Stimulated activated CD8-positive, alpha-beta memory T cell treated with anti-CD3 and anti-CD28 coated beads, Interleukin-15, amount 100 ng/mL, for 1 hour (primary cell): ENCODE measurements at regions not wholly inside any gene's neighbourhood (a gene's known extent, or its start where the extent isn't known, plus 50 kb on each side); places are given as distances from the start of the nearest gene placed in this dataset.
"Not testable (repeated sequence)": the region's sequence is repeated elsewhere in the genome, so short reads cannot be mapped to it uniquely, and the experiment has no call there.

Source experiments
- DNase-seq: peaks from one replicate; pipeline ENCODE4 v3.0.0-alpha.2; 2020; ENCODE audit warnings: low read depth

GRCh38 chr12:124706363-124706762 is 139.0 kb upstream of the NCOR2 start:
- DNase-seq, result no peak

DNA sequence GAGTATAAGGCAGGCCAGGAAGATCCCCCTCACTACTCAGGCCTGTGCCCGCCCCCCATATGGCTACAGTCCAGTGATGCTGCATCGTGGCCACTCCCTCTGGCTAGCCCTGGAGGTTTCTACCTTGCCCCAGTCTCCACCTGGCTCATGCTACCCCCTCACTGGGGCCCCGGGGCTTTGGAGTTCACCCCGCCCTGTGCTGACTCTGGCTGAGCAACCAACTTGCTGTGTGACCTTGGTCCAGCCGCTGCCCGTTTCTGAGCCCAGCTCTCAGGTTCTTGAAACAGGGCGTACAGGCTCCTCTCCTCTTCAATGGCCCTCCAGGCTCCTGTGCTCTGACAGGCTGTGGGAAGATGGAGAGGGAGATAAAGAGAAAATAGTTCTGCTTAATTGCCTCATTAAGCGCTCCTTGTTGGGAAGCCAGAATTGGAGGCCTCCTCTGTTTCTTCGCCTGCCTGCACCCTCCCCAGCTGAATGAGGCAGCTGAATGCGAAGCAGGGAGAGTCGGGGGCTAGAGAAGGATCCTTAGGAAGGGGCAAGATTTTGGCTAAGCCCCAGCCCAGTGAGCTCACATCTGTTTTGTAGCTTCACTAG is 138.2 kb upstream of the NCOR2 start:
- DNase-seq, result no peak

- no peak for DNase-seq
Observed at GRCh38 chr12:124704619-124705018, 137.2 kb upstream of the NCOR2 start.

DNA sequence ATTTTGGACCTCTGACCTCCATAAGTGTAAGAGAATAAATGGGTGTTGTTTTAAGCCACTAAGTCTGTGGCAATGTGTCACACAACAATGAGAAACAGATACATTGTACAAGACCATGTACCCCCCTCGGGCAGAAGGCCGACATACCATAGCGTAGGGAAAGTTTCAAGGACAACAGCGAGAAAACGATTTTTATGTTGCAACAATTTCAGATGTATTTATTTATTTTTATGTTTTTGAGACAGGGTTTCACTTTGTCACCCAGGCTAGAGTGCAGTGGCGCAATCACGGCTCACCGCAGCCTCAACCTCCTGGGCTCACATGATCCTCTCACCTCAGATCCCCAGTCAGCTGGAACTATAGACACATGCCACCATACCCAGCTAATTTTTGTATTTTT is 136.4 kb upstream of the NCOR2 start:
- no peak for DNase-seq

GRCh38 chr12:124702736-124703135 is 135.3 kb upstream of the NCOR2 start:
- DNase-seq, result no peak

DNA sequence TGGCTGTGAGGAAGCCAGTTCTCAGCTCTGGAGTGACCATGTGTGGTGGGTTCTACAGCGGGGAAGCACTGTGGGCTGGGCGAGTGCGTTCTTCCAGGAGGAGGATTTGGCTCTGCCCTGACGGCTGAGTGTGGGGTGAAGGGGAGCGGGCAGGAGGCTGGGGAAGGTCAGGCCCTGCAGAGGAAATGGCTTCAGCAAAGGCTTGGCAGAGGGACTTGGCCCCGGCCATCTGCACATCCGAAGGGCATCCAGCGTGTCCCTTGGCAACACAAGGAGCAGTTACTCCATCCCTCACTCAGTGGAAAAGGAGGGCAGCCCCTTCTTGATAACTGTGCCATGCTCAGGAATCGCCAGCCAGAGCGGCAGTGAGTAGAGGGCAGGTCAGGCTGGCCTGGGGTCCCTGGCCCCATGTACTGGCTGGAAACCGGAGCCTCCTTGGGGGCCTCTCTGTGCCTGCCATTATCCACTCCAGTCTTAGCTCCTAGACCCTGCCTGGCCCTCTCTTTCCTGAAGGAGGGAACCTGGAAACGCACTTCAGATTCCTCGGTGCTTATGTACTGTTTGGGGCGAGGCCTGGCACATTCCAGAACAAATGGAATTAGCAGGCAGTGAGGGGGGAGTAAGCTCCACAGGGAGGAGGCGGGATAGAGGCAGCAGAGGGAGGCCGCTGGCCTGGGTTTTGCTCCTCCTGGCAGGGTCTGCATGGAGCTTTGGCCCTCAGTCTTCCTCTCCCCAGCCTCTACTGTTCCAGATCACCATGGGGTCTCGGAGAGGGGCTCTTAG is 133.6 kb upstream of the NCOR2 start:
- DNase-seq, result no peak

- no peak for DNase-seq
Observed at GRCh38 chr12:124699909-124700308, 132.5 kb upstream of the NCOR2 start.

GRCh38 chr12:124698998-124699305 is 131.5 kb upstream of the NCOR2 start:
- no peak for DNase-seq

DNA sequence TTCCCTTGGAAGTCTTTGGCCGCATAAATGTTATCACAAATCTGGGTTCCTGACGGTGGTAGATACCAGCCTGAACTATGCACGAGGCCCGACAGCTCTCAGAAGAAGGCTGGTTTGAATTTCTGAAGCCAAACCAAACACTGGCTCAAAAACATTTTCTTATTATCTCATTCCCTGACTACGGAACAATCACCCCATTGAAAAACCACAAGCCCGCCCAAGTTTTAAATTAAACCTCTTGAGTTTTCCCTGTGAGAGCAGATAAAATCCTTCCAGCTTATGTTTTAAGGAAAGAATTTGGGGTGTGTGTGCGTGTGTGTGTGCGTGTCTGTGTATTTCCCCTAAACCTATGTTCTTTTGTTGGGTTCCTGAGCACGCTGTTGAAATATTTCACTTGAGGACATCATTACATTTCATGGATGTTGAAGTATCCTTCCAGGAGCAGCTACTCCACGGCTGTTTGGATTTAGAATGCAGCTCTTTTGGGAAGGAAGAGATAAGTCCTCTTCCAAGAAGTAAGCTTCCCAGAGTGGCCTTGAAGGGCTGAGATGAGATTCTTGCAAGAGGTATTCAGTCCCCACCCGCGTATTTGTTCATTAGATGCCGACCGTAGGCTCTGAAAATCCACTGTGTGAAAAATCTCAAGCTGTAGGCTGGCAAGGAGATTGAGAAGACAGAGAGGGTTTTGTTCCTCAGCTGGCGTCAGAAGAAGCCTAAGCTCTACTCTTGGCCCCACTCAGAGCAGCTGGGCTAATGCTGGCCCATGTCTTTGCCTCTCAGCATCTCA is 131.0 kb upstream of the NCOR2 start:
- no peak for DNase-seq

DNA sequence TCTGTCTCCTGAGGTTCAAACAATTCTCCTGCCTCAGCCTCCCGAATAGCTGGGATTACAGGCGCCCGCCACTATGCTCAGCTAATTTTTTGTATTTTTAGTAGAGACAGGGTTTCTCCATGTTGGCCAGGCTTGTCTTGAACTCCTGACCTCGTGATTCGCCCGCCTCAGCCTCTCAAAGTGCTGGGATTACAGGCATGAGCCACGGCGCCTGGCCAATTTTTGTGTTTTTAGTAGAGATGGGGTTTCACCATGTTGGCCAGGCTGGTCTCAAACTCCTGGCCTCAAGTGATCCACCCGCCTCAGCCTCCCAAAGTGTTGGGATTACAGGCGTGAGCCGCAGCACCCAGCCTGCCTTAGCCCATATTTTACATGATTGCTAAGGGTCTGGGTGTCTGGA is 130.3 kb upstream of the NCOR2 start:
- DNase-seq, result not testable (repeated sequence)

- DNase-seq, result no peak
Observed at GRCh38 chr12:124696693-124697476, 129.5 kb upstream of the NCOR2 start.

GRCh38 chr12:124695861-124696260 is 128.4 kb upstream of the NCOR2 start:
- DNase-seq, result no peak

DNA sequence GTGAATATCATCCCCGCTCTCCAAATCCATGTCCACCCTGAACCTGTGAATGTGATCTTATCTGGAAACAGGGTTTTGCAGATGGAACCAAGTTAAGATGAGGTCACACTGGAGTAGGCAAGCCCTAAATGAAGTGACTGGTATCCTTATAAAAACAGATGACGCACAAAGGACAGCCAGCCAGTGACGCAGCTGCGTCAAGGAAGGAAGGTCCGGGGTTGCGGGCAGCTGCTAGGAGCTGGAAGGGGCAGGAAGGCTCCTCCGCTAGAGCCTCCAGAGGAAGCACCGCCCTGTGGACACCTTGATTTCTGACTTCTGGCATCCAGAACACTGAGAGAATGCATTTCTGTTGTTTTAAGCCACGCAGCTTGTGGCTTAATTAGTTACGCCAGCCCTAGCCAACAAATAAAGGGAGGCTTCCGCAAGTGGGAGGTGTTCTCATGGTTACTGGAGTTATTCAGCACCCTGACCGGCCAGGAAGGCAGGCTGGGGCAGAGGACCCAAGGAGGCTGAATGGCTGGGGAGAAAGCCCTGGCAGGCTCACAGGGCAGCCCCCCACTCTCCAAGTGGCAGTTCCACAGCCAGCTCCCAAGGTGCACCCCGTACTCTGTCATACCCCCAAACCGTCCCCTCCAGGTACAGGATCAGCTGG is 127.6 kb upstream of the NCOR2 start:
- no peak for DNase-seq

- DNase-seq, result no peak
Observed at GRCh38 chr12:124694250-124694649, 126.8 kb upstream of the NCOR2 start.

- no peak for DNase-seq
Observed at GRCh38 chr12:124693111-124693723, 125.8 kb upstream of the NCOR2 start.

DNA sequence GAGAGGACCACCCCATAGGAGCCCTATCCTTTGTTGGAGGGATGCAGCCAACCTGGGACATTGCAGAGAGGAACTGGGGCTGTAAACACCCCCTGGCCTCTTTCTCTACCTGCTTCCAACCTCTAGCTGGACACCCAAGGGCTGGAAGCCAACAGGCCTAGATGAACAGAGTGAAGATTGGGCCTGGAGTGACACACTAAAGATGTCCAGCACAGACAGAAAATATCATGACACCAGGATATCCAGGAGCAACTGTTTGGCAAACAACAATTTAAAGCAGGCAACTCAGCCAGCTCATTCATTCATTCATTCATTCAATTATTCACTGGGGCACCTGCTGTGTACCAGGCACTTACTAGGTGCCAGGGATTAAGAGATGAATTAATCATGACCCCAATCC is 125.0 kb upstream of the NCOR2 start:
- no peak for DNase-seq

- no peak for DNase-seq
Observed at GRCh38 chr12:124691429-124691828, 124.0 kb upstream of the NCOR2 start.

DNA sequence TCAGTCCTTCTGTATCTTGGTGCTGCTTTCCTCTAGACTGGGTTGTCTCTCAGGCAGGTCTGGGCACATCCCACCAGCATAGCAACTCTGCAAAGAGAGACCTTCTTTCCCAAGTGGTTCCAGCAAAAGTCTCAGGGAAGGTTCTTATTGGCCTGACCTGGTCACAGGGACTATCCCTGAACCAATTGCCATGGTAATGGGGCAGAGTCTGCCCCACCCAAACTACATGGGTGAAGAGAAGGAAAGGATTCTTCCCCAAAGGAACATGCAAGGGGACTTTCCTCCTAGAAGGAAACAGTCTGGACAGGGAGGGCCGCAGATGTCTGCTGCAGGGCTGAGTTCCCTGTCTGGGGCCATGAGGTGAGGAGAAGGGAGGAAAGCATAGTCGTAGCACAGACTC is 122.2 kb upstream of the NCOR2 start:
- DNase-seq, result no peak

- no peak for DNase-seq
Observed at GRCh38 chr12:124688356-124688992, 121.1 kb upstream of the NCOR2 start.

- DNase-seq, result no peak
Observed at GRCh38 chr12:124687917-124688316, 120.5 kb upstream of the NCOR2 start.
